Coronary artery (tissue), 2 donors: ENCODE measurements at regions not wholly inside any gene's neighbourhood (a gene's known extent, or its start where the extent isn't known, plus 50 kb on each side); places are given as distances from the start of the nearest gene placed in this dataset.
A peak's percentile ranks its signal among the peaks of the same experiment; 100 is the strongest.

Source experiments
- DNase-seq: peaks from one replicate; pipeline ENCODE4 v3.0.0-alpha.2; 2017; ENCODE audit warnings: low spot score
- H3K27ac ChIP-seq, 2 donors: fragments of 200-600 bp; sonication (generic); one replicate each; pipeline ENCODE4 v1.5.1; 2016 to 2019
- H3K4me3 ChIP-seq: fragments of 200-600 bp; sonication (generic); 2 replicates; pipeline ENCODE4 v1.5.1; 2016; ENCODE audit warnings: mild to moderate bottlenecking, moderate library complexity
- TF ChIP-seq, protein P1 (sequence below): fragments of 200-600 bp; sonication (generic); IDR thresholded peaks from one replicate; pipeline ENCODE4 v1.5.1; 2019; ENCODE audit warnings: antibody characterized with exemption

DNA sequence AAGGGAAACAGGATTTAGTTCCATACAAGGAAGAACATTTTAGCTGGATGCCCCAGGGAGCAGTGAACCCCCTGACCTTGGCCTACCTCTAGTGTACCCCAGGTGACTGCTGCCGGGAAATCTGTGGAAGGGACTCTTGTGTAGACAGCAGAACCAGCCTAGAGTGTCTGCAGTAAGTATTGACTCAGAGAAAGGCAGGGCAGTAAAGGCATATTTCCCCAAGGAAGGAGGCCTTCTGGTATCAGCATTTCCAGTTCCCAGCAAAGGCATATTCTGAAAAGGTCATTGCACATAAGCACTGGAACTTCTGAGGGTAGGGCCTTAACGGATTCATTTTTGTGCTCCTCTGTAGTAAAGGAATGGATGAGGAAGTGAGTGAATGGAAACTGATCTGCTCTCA lies 246.2 kb downstream of the FAM43A start:
- H3K27ac ChIP-seq = peak overlapping the region in 1 of 2 donors; percentile 36
- no peak overlapping the region for H3K4me3 ChIP-seq
- TF ChIP-seq, protein P1, sequence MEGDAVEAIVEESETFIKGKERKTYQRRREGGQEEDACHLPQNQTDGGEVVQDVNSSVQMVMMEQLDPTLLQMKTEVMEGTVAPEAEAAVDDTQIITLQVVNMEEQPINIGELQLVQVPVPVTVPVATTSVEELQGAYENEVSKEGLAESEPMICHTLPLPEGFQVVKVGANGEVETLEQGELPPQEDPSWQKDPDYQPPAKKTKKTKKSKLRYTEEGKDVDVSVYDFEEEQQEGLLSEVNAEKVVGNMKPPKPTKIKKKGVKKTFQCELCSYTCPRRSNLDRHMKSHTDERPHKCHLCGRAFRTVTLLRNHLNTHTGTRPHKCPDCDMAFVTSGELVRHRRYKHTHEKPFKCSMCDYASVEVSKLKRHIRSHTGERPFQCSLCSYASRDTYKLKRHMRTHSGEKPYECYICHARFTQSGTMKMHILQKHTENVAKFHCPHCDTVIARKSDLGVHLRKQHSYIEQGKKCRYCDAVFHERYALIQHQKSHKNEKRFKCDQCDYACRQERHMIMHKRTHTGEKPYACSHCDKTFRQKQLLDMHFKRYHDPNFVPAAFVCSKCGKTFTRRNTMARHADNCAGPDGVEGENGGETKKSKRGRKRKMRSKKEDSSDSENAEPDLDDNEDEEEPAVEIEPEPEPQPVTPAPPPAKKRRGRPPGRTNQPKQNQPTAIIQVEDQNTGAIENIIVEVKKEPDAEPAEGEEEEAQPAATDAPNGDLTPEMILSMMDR = no peak
- DNase-seq = no peak

DNA sequence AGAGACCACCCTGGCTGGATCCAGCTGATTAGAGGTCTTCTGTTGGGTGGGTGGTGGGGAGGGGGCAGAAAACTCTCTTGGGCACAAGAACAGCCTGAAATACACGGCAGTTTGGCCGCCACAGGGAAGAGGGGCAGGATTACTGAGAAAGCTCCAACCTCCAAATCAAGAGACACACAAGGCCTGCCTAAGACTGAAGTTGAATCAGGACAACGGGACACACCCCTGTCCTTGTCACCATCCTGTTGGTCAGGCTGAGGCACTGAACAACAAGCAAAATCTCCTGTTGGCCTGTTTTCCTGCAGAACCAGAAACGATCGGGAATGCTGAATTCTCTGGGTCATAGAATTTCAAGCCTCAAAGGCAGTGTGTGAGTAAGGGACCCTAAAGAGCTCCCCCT lies 247.8 kb downstream of the FAM43A start:
- no peak for DNase-seq
- TF ChIP-seq, protein P1 = no peak
- H3K27ac ChIP-seq = no peak overlapping the region
- H3K4me3 ChIP-seq = no peak overlapping the region

- Histone ChIP-seq H3K27ac (no peak overlapping the region), H3K4me3 (no peak overlapping the region)
- DNase-seq = no peak
- TF ChIP-seq, protein P1 = no peak
Observed at GRCh38 chr3:194935061-194935460, 249.4 kb downstream of the FAM43A start.

GRCh38 chr3:194935632-194936470 lies 250.2 kb downstream of the FAM43A start:
- no peak for DNase-seq
- Histone ChIP-seq H3K27ac (no peak overlapping the region), H3K4me3 (no peak overlapping the region)
- TF ChIP-seq, protein P1 = no peak

DNA sequence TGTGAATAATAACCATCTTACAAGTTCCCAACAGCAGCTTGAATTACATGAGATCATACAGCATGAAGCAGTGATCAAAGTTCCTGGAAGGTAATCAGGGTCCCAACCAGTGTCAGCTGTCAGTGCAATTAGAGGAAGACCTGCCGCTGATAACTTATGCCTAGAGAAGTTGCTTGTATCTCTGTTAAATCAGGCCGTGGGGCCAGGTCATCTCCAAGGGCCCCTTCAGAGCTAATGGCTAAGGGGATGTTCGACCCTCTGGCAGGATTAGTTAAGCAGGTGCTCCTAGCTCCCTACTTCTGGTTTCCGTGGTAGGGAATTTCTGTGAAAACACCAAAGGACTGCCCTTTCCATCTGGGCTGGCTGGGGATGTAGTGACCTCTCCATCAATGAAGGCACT lies 251.0 kb downstream of the FAM43A start:
- DNase-seq = no peak
- H3K27ac ChIP-seq = no peak overlapping the region
- no peak overlapping the region for H3K4me3 ChIP-seq
- TF ChIP-seq, protein P1 = no peak

GRCh38 chr3:194937144-194937543 lies 251.5 kb downstream of the FAM43A start:
- Histone ChIP-seq H3K27ac (no peak overlapping the region), H3K4me3 (no peak overlapping the region)
- no peak for DNase-seq
- TF ChIP-seq, protein P1 = no peak

DNA sequence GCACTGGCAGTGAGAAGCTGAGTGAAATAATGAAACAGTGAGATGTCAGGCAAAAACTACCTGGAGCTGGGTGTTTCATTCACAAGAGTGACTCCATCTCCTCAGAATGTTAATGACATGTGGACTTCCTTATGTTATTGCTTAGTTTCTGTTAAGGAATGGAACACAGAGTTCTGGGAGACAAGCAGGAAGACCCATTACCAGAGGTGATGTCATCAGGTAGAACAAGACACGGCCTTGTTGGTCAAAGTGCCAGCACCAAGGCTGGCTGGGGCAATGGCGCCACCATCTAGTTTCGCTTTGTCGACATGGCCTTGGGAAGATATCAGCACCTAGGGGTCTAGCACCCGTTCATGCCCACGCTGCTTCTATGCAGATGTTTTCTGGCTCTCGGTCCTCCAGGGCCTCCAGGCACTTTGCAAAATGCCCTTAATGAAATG lies 252.2 kb downstream of the FAM43A start:
- TF ChIP-seq, protein P1 = no peak
- Histone ChIP-seq H3K27ac (no peak overlapping the region), H3K4me3 (no peak overlapping the region)
- DNase-seq = no peak
